ENCODE measurements at regions not wholly inside any gene's neighbourhood (a gene's known extent, or its start where the extent isn't known, plus 50 kb on each side); places are given as distances from the start of the nearest gene placed in this dataset.

GRCh38 chr1:72530646-72531045, 248.3 kb upstream of the NEGR1 start:
- Histone ChIP-seq H3K36me3 (ENCODE audit: insufficient read depth, low read length) (no peaks in the 10 kb centered on the region), H3K9ac (ENCODE audit: low read length) (no peak overlapping the region), H3K4me2 (ENCODE audit: low read length) (no peak overlapping the region), H3K27me3 (ENCODE audit: insufficient read depth, low read depth, low read length) (no peaks in the 10 kb centered on the region), H3K9me2 (ENCODE audit: insufficient read depth, low read length) (no peaks in the 10 kb centered on the region), H3K9me3 (ENCODE audit: low read length) (no peaks in the 10 kb centered on the region), H3K27ac (ENCODE audit: low read length) (no peak overlapping the region), H2AFZ (ENCODE audit: low read depth, low read length) (no peak overlapping the region), H3K79me2 (replicated peaks; ENCODE audit: insufficient read depth, low read length) (no peaks in the 10 kb centered on the region), H3K4me3 (ENCODE audit: low read length) (no peak overlapping the region), H4K20me1 (ENCODE audit: insufficient read depth) (no peaks in the 10 kb centered on the region), H3F3A (ENCODE audit: insufficient read depth, low read length, poor library complexity, severe bottlenecking) (no peaks in the 10 kb centered on the region)
- no peak for TF ChIP-seq RAD21 (conservative IDR thresholded peaks at IDR 0.05)
- TF ChIP-seq TAF1 (IDR thresholded peaks at IDR 0.05; ENCODE audit: low read depth): no peak
- no peak for TF ChIP-seq REST (IDR thresholded peaks at IDR 0.05; ENCODE audit: borderline replicate concordance)
- TF ChIP-seq MXI1 (conservative IDR thresholded peaks at IDR 0.05; ENCODE audit: poor library complexity, severe bottlenecking): no peak
- no peak for TF ChIP-seq EZH2 (IDR thresholded peaks at IDR 0.05; ENCODE audit: borderline replicate concordance, insufficient read depth, low read length, poor library complexity, severe bottlenecking)
- TF ChIP-seq SMC3 (conservative IDR thresholded peaks at IDR 0.05; ENCODE audit: poor library complexity): no peak
- TF ChIP-seq CTCF (IDR thresholded peaks at IDR 0.05; ENCODE audit: poor library complexity, severe bottlenecking): no peak
- TF ChIP-seq POLR2AphosphoS5 (IDR thresholded peaks at IDR 0.05): no peak
- no peak for TF ChIP-seq EP300 (conservative IDR thresholded peaks at IDR 0.05; ENCODE audit: poor library complexity, severe bottlenecking)

DNA sequence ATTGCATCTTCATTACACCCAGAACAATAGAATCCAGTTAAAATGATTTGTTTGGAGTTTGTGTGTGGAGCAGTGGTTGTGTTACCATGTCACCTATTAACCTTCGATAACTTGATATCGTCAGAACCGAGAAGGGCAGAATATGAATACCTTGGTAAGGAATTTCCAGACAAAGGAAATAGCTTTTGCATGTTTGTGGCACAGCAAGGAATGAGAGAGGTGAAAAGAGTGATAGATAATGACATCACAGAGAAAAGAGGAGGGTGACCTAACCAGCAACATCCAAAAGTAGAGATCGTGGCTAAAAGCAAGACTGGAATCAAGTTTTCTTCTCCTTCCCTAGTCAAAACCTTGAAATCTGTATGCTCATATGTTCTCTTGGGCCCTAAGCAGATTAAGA, 244.6 kb upstream of the NEGR1 start:
- TF ChIP-seq SMC3 (conservative IDR thresholded peaks at IDR 0.05; ENCODE audit: poor library complexity) (no peak), MXI1 (conservative IDR thresholded peaks at IDR 0.05; ENCODE audit: poor library complexity, severe bottlenecking) (no peak), RAD21 (conservative IDR thresholded peaks at IDR 0.05) (no peak), EZH2 (IDR thresholded peaks at IDR 0.05; ENCODE audit: borderline replicate concordance, insufficient read depth, low read length, poor library complexity, severe bottlenecking) (no peak), TAF1 (IDR thresholded peaks at IDR 0.05; ENCODE audit: low read depth) (no peak), CTCF (IDR thresholded peaks at IDR 0.05; ENCODE audit: poor library complexity, severe bottlenecking) (no peak)
- Histone ChIP-seq H3K79me2 (replicated peaks; ENCODE audit: insufficient read depth, low read length) (no peaks in the 10 kb centered on the region), H2AFZ (ENCODE audit: low read depth, low read length) (no peak overlapping the region), H3K27ac (ENCODE audit: low read length) (no peak overlapping the region), H3K4me3 (ENCODE audit: low read length) (no peak overlapping the region), H3F3A (ENCODE audit: insufficient read depth, low read length, poor library complexity, severe bottlenecking) (no peaks in the 10 kb centered on the region), H3K4me2 (ENCODE audit: low read length) (no peak overlapping the region), H3K9me2 (ENCODE audit: insufficient read depth, low read length) (no peaks in the 10 kb centered on the region), H3K27me3 (ENCODE audit: insufficient read depth, low read depth, low read length) (no peaks in the 10 kb centered on the region), H3K9me3 (ENCODE audit: low read length) (no peaks in the 10 kb centered on the region), H3K9ac (ENCODE audit: low read length) (no peak overlapping the region), H3K36me3 (ENCODE audit: insufficient read depth, low read length) (no peaks in the 10 kb centered on the region), H4K20me1 (ENCODE audit: insufficient read depth) (no peaks in the 10 kb centered on the region)
